ENCODE measurements at regions not wholly inside any gene's neighbourhood (a gene's known extent, or its start where the extent isn't known, plus 50 kb on each side); places are given as distances from the start of the nearest gene placed in this dataset.

DNA sequence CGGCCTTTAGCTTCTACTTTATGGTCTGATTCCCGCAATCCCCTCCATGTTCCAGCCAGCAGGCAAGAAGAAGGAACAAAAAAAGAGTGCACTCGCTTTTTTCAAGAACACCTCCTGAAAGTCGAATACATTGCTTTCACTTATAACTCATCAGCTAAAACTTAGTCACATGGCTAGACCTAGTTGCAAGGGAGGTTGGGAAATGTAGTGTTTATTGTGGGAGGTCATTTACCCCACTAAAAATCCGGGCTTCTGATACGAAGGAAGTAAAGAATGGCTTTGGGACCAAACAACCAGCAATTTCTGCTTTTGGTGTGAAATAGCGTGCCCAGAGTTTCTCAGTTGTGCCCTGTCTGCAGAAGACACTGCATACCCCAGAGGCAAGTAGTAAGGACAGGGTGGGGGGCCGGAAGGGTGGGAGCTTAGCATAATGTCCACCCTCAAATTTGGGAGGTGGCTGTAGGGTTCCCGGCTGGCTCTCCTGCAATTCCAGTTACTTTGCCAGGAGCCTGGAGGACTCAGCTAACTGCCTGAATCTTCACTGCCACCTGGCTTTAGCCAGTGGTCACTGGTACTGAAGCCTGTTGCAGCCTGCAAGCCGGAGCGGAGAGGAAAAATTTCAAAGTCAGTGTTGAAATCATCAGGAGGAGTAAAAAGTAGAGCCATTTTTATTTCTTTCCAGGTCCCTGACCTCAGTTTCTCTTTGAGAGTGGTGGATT is 57.7 kb upstream of the F3 start:
- peak; percentile 69 for DNase-seq (ENCODE audit: extremely low spot score, unreplicated experiment)
- Mint-ChIP-seq H3K4me1 (ENCODE audit: unreplicated experiment) (peaks cover 4% of the 10 kb centered on the region), H3K27ac (ENCODE audit: unreplicated experiment) (no peak overlapping the region), H3K4me3 (ENCODE audit: unreplicated experiment) (no peak overlapping the region), H3K27me3 (ENCODE audit: unreplicated experiment) (peaks cover 17% of the 10 kb centered on the region), H3K36me3 (ENCODE audit: unreplicated experiment) (no peaks in the 10 kb centered on the region), H3K9me3 (ENCODE audit: unreplicated experiment) (no peaks in the 10 kb centered on the region)
- TF ChIP-seq CTCF (IDR thresholded peaks at IDR 0.05), result peak; percentile 58

GRCh38 chr1:94597701-94598100 is 56.1 kb upstream of the F3 start:
- H3K27ac Mint-ChIP-seq (ENCODE audit: unreplicated experiment), result no peak overlapping the region
- no peaks in the 10 kb centered on the region for H3K36me3 Mint-ChIP-seq (ENCODE audit: unreplicated experiment)
- H3K4me3 Mint-ChIP-seq (ENCODE audit: unreplicated experiment), result no peak overlapping the region
- peaks cover 4% of the 10 kb centered on the region for H3K4me1 Mint-ChIP-seq (ENCODE audit: unreplicated experiment)
- no peaks in the 10 kb centered on the region for H3K9me3 Mint-ChIP-seq (ENCODE audit: unreplicated experiment)
- no peak for DNase-seq (ENCODE audit: extremely low spot score, unreplicated experiment)
- TF ChIP-seq CTCF (IDR thresholded peaks at IDR 0.05), result no peak
- peaks cover 16% of the 10 kb centered on the region for H3K27me3 Mint-ChIP-seq (ENCODE audit: unreplicated experiment)

DNA sequence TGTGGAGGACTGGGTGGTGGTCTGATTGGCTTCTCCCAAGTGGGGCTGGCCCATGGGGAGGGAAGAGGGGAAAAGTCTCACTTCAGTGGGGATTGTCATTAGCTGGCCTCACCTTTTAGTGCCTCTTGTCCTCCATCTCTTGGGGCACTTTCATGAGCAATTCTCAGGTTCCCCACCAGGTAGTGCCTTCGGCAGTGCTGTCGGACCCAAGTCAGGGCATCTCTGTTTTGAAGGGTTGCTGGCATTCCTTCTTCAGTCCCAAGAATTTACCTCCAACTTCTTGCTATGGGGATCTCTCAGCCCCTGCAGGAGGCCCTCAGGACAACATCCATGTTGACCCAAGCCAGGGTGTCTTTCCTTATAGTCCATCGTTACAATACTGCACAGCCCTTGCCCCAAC is 54.7 kb upstream of the F3 start:
- no peak for DNase-seq (ENCODE audit: extremely low spot score, unreplicated experiment)
- Mint-ChIP-seq H3K9me3 (ENCODE audit: unreplicated experiment) (no peaks in the 10 kb centered on the region), H3K27ac (ENCODE audit: unreplicated experiment) (no peak overlapping the region), H3K36me3 (ENCODE audit: unreplicated experiment) (no peaks in the 10 kb centered on the region), H3K4me1 (ENCODE audit: unreplicated experiment) (peaks cover 8% of the 10 kb centered on the region), H3K27me3 (ENCODE audit: unreplicated experiment) (peaks cover 10% of the 10 kb centered on the region), H3K4me3 (ENCODE audit: unreplicated experiment) (no peak overlapping the region)
- no peak for TF ChIP-seq CTCF (IDR thresholded peaks at IDR 0.05)

- DNase-seq (ENCODE audit: extremely low spot score, unreplicated experiment), result no peak
- no peaks in the 10 kb centered on the region for H3K9me3 Mint-ChIP-seq (ENCODE audit: unreplicated experiment)
- H3K36me3 Mint-ChIP-seq (ENCODE audit: unreplicated experiment), result no peaks in the 10 kb centered on the region
- H3K4me3 Mint-ChIP-seq (ENCODE audit: unreplicated experiment), result no peak overlapping the region
- no peak for TF ChIP-seq CTCF (IDR thresholded peaks at IDR 0.05)
- H3K27ac Mint-ChIP-seq (ENCODE audit: unreplicated experiment), result no peak overlapping the region
- peaks cover 12% of the 10 kb centered on the region for H3K4me1 Mint-ChIP-seq (ENCODE audit: unreplicated experiment)
- peaks cover 10% of the 10 kb centered on the region for H3K27me3 Mint-ChIP-seq (ENCODE audit: unreplicated experiment)
Measured at GRCh38 chr1:94595658-94596057, 54.1 kb upstream of the F3 start.

GRCh38 chr1:94593611-94594010 is 52.1 kb upstream of the F3 start:
- H3K27me3 Mint-ChIP-seq (ENCODE audit: unreplicated experiment), result peaks cover 3% of the 10 kb centered on the region
- peaks cover 16% of the 10 kb centered on the region for H3K4me1 Mint-ChIP-seq (ENCODE audit: unreplicated experiment)
- H3K36me3 Mint-ChIP-seq (ENCODE audit: unreplicated experiment), result no peaks in the 10 kb centered on the region
- no peak overlapping the region for H3K4me3 Mint-ChIP-seq (ENCODE audit: unreplicated experiment)
- H3K9me3 Mint-ChIP-seq (ENCODE audit: unreplicated experiment), result no peaks in the 10 kb centered on the region
- no peak overlapping the region for H3K27ac Mint-ChIP-seq (ENCODE audit: unreplicated experiment)
- no peak for DNase-seq (ENCODE audit: extremely low spot score, unreplicated experiment)
- no peak for TF ChIP-seq CTCF (IDR thresholded peaks at IDR 0.05)

Data from osteocyte (in vitro differentiated cells).